ENCODE measurements at regions not wholly inside any gene's neighbourhood (a gene's known extent, or its start where the extent isn't known, plus 50 kb on each side); places are given as distances from the start of the nearest gene placed in this dataset.

GRCh38 chr4:170887396-170887795, 797.6 kb upstream of the AADAT start:
- TF ChIP-seq EZH2phosphoT487 (IDR thresholded peaks at IDR 0.05; ENCODE audit: unreplicated experiment) (no peak), CTCF (conservative IDR thresholded peaks at IDR 0.05; ENCODE audit: low read depth in 2 of 2) (no peak), CREB1 (CRISPR knock-in tag; IDR thresholded peaks at IDR 0.05; ENCODE audit: low read depth) (no peak), EZH2 (IDR thresholded peaks at IDR 0.05; ENCODE audit: low read depth, unreplicated experiment) (no peak), ZNF114 (CRISPR knock-in tag; IDR thresholded peaks at IDR 0.05) (no peak), REST (IDR thresholded peaks at IDR 0.05; ENCODE audit: unreplicated experiment) (no peak), POLR2AphosphoS5 (IDR thresholded peaks at IDR 0.05; ENCODE audit: low read depth) (no peak), JUNB (IDR thresholded peaks at IDR 0.05; ENCODE audit: unreplicated experiment) (no peak)

Data from GM23338 (cell line).